ENCODE measurements at regions not wholly inside any gene's neighbourhood (a gene's known extent, or its start where the extent isn't known, plus 50 kb on each side); places are given as distances from the start of the nearest gene placed in this dataset.
A peak's percentile ranks its signal among the peaks of the same experiment; 100 is the strongest.

DNA sequence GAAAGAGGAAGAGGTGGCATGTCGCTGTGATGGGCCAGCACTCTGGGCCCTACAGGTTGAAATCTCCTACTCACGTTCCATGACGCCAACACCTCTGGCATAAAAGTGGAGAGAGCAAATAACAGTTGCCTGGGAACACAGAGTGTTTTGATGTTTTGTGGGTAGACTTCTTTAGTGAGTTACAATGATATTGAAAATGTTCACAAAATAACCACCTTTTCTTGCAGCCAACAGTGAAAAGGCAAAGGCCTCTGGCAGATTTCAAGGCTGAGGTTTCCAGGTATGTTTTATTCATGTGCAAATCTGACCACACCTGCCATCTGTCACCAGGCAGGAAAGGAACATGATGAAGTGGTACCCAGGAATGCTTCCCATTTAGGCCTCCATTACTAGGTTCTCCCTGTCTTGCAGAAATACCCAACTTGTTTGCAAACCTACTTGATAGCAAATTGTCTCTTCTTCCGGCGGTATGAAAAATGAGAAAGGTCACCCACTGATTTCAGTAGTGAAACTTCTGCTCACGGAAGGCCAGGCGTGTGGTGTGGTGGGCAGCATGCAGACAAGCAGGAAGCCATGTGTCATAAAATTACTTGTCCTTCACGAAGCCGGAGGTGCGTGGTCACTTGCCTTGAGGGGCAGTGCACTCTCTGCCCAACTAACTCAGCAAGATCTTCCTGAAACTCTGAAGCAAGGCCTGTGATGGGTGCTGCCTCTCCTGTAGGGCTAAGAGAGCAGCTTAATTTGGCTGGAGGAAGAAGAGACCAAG is 299.1 kb upstream of the PRDM1 start:
- Mint-ChIP-seq H3K4me1 (peaks cover 83% of the 10 kb centered on the region), H3K27ac (peak overlapping the region; percentile 81), H3K4me3 (no peak overlapping the region), H3K9me3 (ENCODE audit: low read depth) (peaks cover 4% of the 10 kb centered on the region), H3K27me3 (no peaks in the 10 kb centered on the region), H3K36me3 (peaks cover 52% of the 10 kb centered on the region)
- CTCF ChIA-PET: interaction anchor here (0.9 to 1.5 kb wide), 2 partner anchors 17 to 205 kb away, joined by 3 to 4 read pairs; no protein-coding TSS in a partner anchor
- DNase-seq: peak; percentile 88
- ATAC-seq: peak; percentile 70

DNA sequence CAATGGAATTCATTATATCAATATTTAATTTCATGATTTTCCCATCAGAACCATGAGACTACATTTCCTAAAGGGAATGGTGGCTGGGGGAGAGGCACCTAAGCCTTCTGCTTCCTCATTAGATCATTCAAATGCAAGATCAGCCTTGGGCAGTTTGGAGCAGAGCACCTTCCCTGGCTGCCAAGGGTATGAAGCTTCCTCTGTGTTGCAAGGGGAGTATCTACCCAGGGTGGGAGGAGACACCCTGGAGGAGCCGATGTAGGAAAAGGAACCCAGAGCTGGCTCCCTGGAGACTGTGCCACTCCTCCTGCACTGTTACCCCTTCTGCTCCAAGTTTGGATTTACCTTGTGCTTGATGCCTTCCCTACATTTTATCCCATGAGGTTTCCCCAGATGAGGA is 299.7 kb upstream of the PRDM1 start:
- no peaks in the 10 kb centered on the region for H3K27me3 Mint-ChIP-seq
- H3K9me3 Mint-ChIP-seq (ENCODE audit: low read depth): peaks cover 4% of the 10 kb centered on the region
- H3K36me3 Mint-ChIP-seq: peaks cover 52% of the 10 kb centered on the region
- CTCF ChIA-PET: interaction anchor here (0.9 to 1.5 kb wide), 2 partner anchors 18 to 206 kb away, joined by 3 to 4 read pairs; no protein-coding TSS in a partner anchor
- H3K4me3 Mint-ChIP-seq: no peak overlapping the region
- no peak for ATAC-seq
- peak overlapping the region; percentile 81 for H3K27ac Mint-ChIP-seq
- H3K4me1 Mint-ChIP-seq: peaks cover 83% of the 10 kb centered on the region
- DNase-seq: no peak

GRCh38 chr6:105785066-105785811 is 300.9 kb upstream of the PRDM1 start:
- H3K4me1 Mint-ChIP-seq: peaks cover 82% of the 10 kb centered on the region
- ATAC-seq (no peak), DNase-seq (no peak)
- no peaks in the 10 kb centered on the region for H3K27me3 Mint-ChIP-seq
- no peak overlapping the region for H3K27ac Mint-ChIP-seq
- peaks cover 56% of the 10 kb centered on the region for H3K36me3 Mint-ChIP-seq
- H3K4me3 Mint-ChIP-seq: no peak overlapping the region
- CTCF ChIA-PET: interaction anchor here (1.1 to 1.5 kb wide), 2 partner anchors 98 to 207 kb away, joined by 3 to 4 read pairs; no protein-coding TSS in a partner anchor
- peaks cover 10% of the 10 kb centered on the region for H3K9me3 Mint-ChIP-seq (ENCODE audit: low read depth)

DNA sequence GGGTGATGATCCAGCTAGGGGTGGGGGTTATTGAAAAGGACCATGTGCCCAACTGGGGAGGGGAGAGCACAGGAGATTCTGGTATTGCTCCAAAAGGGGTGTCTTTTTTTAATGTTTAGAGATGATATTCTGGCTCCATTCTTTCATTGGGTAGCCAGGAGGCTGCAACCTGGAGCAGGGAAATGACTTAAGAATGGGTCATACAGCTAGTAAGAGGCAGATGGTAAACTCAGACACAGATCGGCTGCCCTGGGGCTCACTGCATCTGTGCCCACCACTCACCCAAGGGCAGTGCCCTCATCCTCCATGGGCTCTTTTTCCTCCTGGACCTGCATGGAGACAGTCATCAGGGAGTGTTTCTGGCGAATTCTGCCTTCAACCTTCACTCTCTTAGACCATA is 302.0 kb upstream of the PRDM1 start:
- peaks cover 75% of the 10 kb centered on the region for H3K4me1 Mint-ChIP-seq
- no peaks in the 10 kb centered on the region for H3K27me3 Mint-ChIP-seq
- H3K4me3 Mint-ChIP-seq: no peak overlapping the region
- DNase-seq: no peak
- H3K27ac Mint-ChIP-seq: no peak overlapping the region
- CTCF ChIA-PET: interaction anchor here (1.0 to 1.1 kb wide), 2 partner anchors 9 to 99 kb away, joined by 3 to 6 read pairs; no protein-coding TSS in a partner anchor
- no peak for ATAC-seq
- H3K36me3 Mint-ChIP-seq: peaks cover 59% of the 10 kb centered on the region
- peaks cover 13% of the 10 kb centered on the region for H3K9me3 Mint-ChIP-seq (ENCODE audit: low read depth)

DNA sequence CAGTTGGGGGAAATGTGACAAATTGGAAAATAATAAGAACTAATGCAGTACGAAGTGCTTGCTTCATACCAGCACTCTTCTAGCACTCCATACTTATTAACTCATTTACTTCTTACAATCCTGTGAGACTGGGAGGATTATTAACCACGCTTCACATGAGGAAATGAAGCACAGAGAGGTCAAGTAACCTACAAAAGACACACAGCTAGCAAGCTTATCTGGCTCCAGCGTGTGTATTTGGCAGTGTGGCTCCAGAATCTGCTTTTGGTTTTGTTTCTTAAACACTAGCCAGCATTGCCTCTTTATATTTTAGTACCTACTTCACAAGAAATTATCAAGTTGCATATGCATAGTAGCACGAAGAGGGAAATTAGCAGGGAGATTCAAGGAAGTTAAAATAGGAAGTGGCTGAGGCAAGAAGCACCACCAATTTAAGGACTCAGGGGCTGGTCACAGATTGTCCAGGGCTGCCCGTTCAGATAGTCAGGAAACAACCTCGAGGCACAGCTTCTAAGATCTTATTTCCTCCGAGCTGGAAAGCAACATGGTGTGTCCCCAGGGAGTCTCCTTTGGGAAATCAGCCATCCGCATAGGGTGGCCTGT is 302.7 kb upstream of the PRDM1 start:
- peaks cover 58% of the 10 kb centered on the region for H3K36me3 Mint-ChIP-seq
- no peaks in the 10 kb centered on the region for H3K27me3 Mint-ChIP-seq
- no peak overlapping the region for H3K27ac Mint-ChIP-seq
- CTCF ChIA-PET: interaction anchor here (1.0 kb wide), 1 partner anchor 8 kb away, joined by 6 read pairs; no protein-coding TSS in a partner anchor
- peaks cover 71% of the 10 kb centered on the region for H3K4me1 Mint-ChIP-seq
- peaks cover 13% of the 10 kb centered on the region for H3K9me3 Mint-ChIP-seq (ENCODE audit: low read depth)
- ATAC-seq (no peak), DNase-seq (no peak)
- no peak overlapping the region for H3K4me3 Mint-ChIP-seq

- Mint-ChIP-seq H3K4me1 (peaks cover 56% of the 10 kb centered on the region), H3K36me3 (peaks cover 52% of the 10 kb centered on the region), H3K4me3 (no peak overlapping the region), H3K27ac (peak overlapping the region; percentile 79), H3K9me3 (ENCODE audit: low read depth) (peaks cover 16% of the 10 kb centered on the region), H3K27me3 (no peaks in the 10 kb centered on the region)
- DNase-seq: no peak
- CTCF ChIA-PET: interaction anchor here (0.6 to 2.0 kb wide), 2 partner anchors 25 to 189 kb away, joined by 3 to 5 read pairs; no protein-coding TSS in a partner anchor
- ATAC-seq: peak; percentile 42
Observed at GRCh38 chr6:105781915-105782314, 304.2 kb upstream of the PRDM1 start.

- Mint-ChIP-seq H3K9me3 (ENCODE audit: low read depth) (peaks cover 16% of the 10 kb centered on the region), H3K4me3 (no peak overlapping the region), H3K4me1 (peaks cover 49% of the 10 kb centered on the region), H3K36me3 (peaks cover 46% of the 10 kb centered on the region), H3K27ac (peak overlapping the region; percentile 79), H3K27me3 (no peaks in the 10 kb centered on the region)
- DNase-seq (no peak), ATAC-seq (no peak)
- CTCF ChIA-PET: interaction anchor here (2.0 kb wide), 1 partner anchor 24 kb away, joined by 5 read pairs; no protein-coding TSS in a partner anchor
Observed at GRCh38 chr6:105781248-105781647, 304.9 kb upstream of the PRDM1 start.

GRCh38 chr6:105780146-105780860 is 305.8 kb upstream of the PRDM1 start:
- Mint-ChIP-seq H3K27me3 (no peaks in the 10 kb centered on the region), H3K36me3 (peaks cover 45% of the 10 kb centered on the region), H3K4me1 (peaks cover 42% of the 10 kb centered on the region), H3K9me3 (ENCODE audit: low read depth) (peaks cover 16% of the 10 kb centered on the region), H3K4me3 (no peak overlapping the region), H3K27ac (no peak overlapping the region)
- DNase-seq: no peak
- CTCF ChIA-PET: interaction anchor here (2.0 kb wide), 1 partner anchor 23 kb away, joined by 5 read pairs; no protein-coding TSS in a partner anchor
- no peak for ATAC-seq

DNA sequence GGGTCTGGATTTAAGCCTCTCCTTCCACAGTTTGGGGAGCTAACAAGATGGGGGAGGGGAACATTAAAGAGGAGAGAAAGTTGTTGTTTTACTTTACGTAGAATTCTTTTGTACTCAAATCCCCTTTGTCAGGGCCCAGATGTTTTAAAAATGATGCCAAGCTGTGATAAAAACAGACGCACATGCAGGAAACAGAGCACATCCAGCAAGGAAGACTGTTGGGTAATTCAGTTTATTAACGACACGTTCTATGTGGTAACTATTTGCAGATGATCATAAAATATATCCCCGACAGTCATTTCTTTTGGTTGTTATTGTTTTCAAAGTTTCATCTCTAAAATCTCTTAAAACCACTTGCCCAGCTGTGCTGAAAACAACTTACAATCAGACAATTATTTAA is 307.0 kb upstream of the PRDM1 start:
- DNase-seq (no peak), ATAC-seq (no peak)
- H3K27ac Mint-ChIP-seq: no peak overlapping the region
- peaks cover 31% of the 10 kb centered on the region for H3K4me1 Mint-ChIP-seq
- peaks cover 42% of the 10 kb centered on the region for H3K36me3 Mint-ChIP-seq
- H3K27me3 Mint-ChIP-seq: no peaks in the 10 kb centered on the region
- CTCF ChIA-PET: no interaction called here
- H3K9me3 Mint-ChIP-seq (ENCODE audit: low read depth): peaks cover 22% of the 10 kb centered on the region
- H3K4me3 Mint-ChIP-seq: no peak overlapping the region

- CTCF ChIA-PET: interaction anchor here (1.1 kb wide), 1 partner anchor 9 kb away, joined by 6 read pairs; no protein-coding TSS in a partner anchor
- Mint-ChIP-seq H3K36me3 (peaks cover 37% of the 10 kb centered on the region), H3K27me3 (peaks cover 4% of the 10 kb centered on the region), H3K9me3 (ENCODE audit: low read depth) (peaks cover 15% of the 10 kb centered on the region), H3K27ac (no peak overlapping the region), H3K4me3 (no peak overlapping the region), H3K4me1 (no peaks in the 10 kb centered on the region)
- DNase-seq (no peak), ATAC-seq (no peak)
Observed at GRCh38 chr6:105775095-105775494, 311.0 kb upstream of the PRDM1 start.

- no peak overlapping the region for H3K27ac Mint-ChIP-seq
- ATAC-seq: no peak
- H3K4me3 Mint-ChIP-seq: no peak overlapping the region
- H3K27me3 Mint-ChIP-seq: peaks cover 4% of the 10 kb centered on the region
- no peak for DNase-seq
- no peaks in the 10 kb centered on the region for H3K4me1 Mint-ChIP-seq
- H3K9me3 Mint-ChIP-seq (ENCODE audit: low read depth): peaks cover 14% of the 10 kb centered on the region
- CTCF ChIA-PET: no interaction called here
- peaks cover 32% of the 10 kb centered on the region for H3K36me3 Mint-ChIP-seq
Observed at GRCh38 chr6:105774247-105774646, 311.9 kb upstream of the PRDM1 start.

DNA sequence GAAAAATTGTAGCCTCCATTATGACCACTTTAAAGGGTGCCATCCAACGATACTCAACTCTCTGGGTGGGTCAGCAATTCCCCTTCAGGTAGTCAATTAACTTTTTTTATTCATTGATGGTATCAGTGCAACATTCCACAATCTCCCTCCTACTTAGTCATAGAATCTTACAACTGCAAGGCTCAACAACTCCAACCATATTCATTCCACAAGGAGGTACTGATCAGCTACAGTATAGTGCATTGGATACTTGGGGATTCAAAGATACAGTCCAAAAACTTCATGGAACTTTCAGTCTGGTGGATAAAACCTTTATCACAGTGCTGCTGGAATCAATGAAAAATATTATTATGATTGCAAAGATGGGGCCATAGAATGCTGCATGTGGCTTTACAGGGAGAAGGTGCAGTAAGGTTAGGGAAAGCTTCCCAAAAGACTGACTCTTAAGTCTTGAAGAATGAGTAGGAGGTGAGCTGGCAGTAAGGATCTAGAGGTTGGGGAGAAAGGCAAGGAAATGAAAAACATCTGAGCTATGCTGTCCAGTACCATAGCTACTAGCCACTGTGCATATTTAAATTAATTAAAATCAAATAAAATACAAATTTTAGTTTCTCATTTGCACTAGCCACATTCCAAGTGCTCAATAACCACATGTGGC is 314.7 kb upstream of the PRDM1 start:
- no peak for ATAC-seq
- CTCF ChIA-PET: no interaction called here
- no peak overlapping the region for H3K4me3 Mint-ChIP-seq
- H3K36me3 Mint-ChIP-seq: peaks cover 22% of the 10 kb centered on the region
- H3K4me1 Mint-ChIP-seq: no peaks in the 10 kb centered on the region
- DNase-seq: no peak
- peaks cover 4% of the 10 kb centered on the region for H3K27me3 Mint-ChIP-seq
- peaks cover 9% of the 10 kb centered on the region for H3K9me3 Mint-ChIP-seq (ENCODE audit: low read depth)
- no peak overlapping the region for H3K27ac Mint-ChIP-seq
